Suprapubic skin (tissue), 4 donors: ENCODE measurements at regions not wholly inside any gene's neighbourhood (a gene's known extent, or its start where the extent isn't known, plus 50 kb on each side); places are given as distances from the start of the nearest gene placed in this dataset.
"Not testable (repeated sequence)": the region's sequence is repeated elsewhere in the genome, so short reads cannot be mapped to it uniquely, and the experiment has no call there.

Experiments
- CTCF ChIP-seq, 2 donors: fragments of 200-600 bp in 1 of 2; fragments of 450-650 bp in 1 of 2; sonication (generic) in 1 of 2; IDR thresholded peaks; one replicate each; pipeline ENCODE4 v1.5.1; 2016 to 2019; ENCODE audit warnings: antibody characterized with exemption in 2 of 2, mild to moderate bottlenecking in 1 of 2, moderate library complexity in 1 of 2
- POLR2A ChIP-seq, 2 donors: fragments of 450-650 bp; IDR thresholded peaks; one replicate each; pipeline ENCODE4 v1.6.1; 2017; ENCODE audit warnings: antibody characterized with exemption in 2 of 2, mild to moderate bottlenecking in 2 of 2, moderate library complexity in 2 of 2
- POLR2AphosphoS5 ChIP-seq, 3 donors: sonication (generic); formaldehyde crosslinking; IDR thresholded peaks; one replicate each; pipeline ENCODE4 v1.6.1; 2017; ENCODE audit warnings: antibody characterized with exemption in 3 of 3

DNA sequence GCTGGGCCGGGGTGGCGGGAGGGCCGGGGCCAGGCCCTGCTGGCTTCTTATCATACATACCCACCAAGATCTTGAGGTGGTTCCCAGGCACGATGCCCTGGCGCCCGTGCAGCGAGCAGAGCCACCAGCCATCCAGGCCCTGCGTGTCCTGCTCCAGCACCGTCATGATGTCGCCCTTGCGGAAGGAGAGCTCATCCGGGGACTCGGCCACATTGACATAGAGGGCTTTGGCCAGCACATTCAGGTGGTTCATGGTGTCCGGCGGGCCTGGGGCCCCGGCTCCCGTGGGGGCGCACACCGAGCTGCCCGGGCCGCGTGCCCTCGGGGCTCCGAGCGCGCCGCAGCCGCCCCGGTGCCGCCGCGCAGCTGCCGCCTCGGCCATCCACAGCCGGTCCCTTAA, 467.5 kb downstream of the GOLGA6L6 start:
- TF ChIP-seq CTCF, POLR2A, POLR2AphosphoS5 (IDR thresholded peaks at IDR 0.05): not testable (repeated sequence)
